Fibroblast of the aortic adventitia (primary cell): ENCODE measurements at regions not wholly inside any gene's neighbourhood (a gene's known extent, or its start where the extent isn't known, plus 50 kb on each side); places are given as distances from the start of the nearest gene placed in this dataset.

ENCODE experiments used
- DNase-seq: peaks from one replicate; pipeline ENCODE4 v3.0.0-alpha.2; 2010; ENCODE audit warnings: low read depth
- H3K4me3 ChIP-seq: 2 replicates; pipeline ENCODE4 v1.5.1; 2011; ENCODE audit warnings: low read depth, mild to moderate bottlenecking, control low read depth, low read length, moderate library complexity
- TF ChIP-seq, protein P1 (sequence below): IDR thresholded peaks from 2 replicates; pipeline ENCODE4 v1.5.1; 2011; ENCODE audit warnings: mild to moderate bottlenecking, low read length, control low read depth, inconsistent platforms; ENCODE audit not compliant: insufficient read depth

DNA sequence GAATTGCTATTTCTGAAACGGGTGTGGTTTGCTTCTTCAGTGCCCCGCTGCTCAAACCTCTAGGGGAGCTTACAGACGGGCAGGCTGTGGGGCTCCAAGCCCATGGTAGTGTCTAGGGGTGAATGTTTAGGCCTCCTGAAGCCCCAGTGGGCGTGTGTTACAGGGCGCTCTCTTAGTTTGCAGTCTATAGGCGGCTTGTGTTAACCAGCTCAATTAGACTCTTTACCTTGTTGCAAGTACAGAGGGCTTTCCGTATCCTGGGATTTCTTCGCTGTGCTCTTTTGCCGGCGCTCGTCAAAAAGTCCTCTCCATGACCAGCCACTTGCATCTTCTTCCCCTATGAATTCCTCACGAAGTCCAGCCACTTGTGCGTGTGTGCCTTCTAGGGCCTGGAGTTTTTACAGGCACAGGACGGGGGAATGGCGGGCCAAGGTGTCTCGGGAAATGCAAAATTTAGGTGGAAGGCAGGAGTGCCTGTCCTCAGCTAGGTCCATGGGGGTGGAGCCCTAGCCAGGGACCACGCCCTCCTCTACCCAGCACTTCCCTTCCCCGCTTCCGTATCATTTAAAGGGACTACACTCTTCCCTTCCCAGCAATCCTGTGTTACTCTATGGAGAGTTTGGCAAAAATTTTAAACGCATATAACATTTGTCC, 94.5 kb downstream of the HTR1B start:
- TF ChIP-seq, protein P1, sequence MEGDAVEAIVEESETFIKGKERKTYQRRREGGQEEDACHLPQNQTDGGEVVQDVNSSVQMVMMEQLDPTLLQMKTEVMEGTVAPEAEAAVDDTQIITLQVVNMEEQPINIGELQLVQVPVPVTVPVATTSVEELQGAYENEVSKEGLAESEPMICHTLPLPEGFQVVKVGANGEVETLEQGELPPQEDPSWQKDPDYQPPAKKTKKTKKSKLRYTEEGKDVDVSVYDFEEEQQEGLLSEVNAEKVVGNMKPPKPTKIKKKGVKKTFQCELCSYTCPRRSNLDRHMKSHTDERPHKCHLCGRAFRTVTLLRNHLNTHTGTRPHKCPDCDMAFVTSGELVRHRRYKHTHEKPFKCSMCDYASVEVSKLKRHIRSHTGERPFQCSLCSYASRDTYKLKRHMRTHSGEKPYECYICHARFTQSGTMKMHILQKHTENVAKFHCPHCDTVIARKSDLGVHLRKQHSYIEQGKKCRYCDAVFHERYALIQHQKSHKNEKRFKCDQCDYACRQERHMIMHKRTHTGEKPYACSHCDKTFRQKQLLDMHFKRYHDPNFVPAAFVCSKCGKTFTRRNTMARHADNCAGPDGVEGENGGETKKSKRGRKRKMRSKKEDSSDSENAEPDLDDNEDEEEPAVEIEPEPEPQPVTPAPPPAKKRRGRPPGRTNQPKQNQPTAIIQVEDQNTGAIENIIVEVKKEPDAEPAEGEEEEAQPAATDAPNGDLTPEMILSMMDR: no peak
- peak; percentile 45 for DNase-seq

DNA sequence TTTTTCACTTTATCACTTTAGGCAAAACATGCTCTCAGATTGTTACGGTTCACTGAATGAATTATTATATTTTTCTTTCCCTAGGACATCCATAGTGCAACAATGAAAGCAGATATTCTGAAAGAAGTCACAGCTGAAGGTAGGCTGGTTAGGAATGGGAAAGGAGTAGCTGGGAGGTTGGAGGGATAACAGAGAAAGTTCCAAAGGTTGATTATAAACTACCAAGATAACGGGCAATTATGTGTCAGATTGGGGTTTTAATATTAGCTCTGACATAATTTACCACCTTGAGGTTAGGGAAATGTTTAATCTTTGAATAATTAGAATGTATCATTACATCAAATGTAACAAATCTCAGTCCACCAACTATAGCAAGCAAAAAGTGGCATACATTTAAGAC, 96.5 kb downstream of the HTR1B start:
- TF ChIP-seq, protein P1: no peak
- no peak for DNase-seq
- no peak overlapping the region for H3K4me3 ChIP-seq

More for the DNA sequence above, 94.5 kb downstream of the HTR1B start:
- peak overlapping the region; percentile 64 for H3K4me3 ChIP-seq

DNA sequence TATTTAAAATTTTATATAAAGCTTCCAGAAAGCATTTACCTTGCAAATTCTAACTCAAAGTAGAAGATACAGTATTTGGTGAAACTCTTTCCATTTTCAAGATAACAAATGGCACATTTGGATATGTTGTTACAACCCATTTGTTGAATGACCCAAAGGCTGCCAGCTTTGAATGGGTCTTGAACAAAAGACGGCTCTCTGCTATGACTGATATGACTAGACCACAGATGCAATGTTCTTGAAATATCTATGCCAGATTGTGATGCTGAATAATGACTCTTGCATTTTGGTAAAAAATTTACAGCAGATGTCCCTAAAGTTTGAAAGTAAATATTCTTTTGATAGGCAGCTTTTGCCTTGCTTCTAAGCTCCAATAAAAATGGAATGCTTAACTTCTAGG, 99.6 kb downstream of the HTR1B start:
- TF ChIP-seq, protein P1: no peak
- DNase-seq: no peak
- H3K4me3 ChIP-seq: no peak overlapping the region

DNA sequence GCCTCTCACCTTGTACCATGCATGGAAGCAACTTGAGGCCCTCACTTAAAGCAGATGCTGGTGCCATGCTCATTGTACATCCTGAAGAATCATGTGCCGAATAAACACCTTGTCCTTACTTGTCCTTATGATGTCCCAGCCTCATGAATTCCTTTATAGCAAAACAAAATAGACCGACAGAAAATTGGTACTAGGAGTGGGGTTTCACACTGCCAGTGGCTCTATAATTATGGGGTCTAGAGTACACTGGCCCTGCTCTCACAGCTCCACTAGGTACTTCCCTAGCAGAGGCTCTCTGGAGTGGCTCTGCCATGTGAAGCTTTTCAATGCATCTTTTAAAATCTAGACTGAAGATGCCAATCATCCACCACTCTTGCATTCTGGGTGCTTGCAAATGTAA, 101.2 kb downstream of the HTR1B start:
- no peak for DNase-seq
- TF ChIP-seq, protein P1: no peak
- H3K4me3 ChIP-seq: no peak overlapping the region

DNA sequence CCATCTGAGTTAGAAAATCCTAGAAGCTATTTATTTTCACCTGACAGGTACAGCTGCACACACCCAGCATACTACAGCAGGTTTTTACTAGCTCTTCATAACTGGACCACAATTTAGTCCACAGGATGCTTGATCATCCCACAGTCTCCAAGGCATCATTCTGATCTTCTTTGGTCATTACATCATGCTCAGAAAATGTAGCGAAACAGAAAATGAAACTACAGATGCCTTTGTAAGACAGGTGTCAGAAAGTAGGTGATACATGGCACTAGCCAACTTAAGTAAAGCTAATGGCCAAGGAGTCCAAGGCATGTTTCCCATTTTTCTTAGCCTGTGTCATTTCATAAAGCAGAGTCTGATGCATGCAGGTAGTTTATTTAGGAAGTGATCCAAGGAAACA, 102.3 kb downstream of the HTR1B start:
- no peak overlapping the region for H3K4me3 ChIP-seq
- no peak for DNase-seq
- TF ChIP-seq, protein P1: no peak

DNA sequence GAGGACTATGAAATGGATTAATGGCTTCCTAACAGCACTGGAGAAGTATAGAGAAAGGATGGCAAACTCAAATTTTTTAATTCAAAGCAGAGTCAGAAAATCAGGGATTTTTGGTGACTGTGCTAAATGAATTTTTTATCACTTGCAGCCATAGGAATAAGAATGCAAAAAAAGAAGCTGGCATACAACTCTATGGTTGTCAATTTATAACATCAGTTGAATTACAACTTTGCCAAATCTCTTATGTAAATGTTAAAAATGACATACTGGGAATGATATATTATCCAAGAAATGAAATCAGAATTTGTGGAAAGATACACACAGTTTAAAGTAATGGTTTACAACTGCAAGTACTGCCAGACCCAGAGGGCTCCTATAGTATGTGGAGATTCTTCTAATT, 106.5 kb downstream of the HTR1B start:
- TF ChIP-seq, protein P1: no peak
- no peak for DNase-seq
- H3K4me3 ChIP-seq: no peak overlapping the region

DNA sequence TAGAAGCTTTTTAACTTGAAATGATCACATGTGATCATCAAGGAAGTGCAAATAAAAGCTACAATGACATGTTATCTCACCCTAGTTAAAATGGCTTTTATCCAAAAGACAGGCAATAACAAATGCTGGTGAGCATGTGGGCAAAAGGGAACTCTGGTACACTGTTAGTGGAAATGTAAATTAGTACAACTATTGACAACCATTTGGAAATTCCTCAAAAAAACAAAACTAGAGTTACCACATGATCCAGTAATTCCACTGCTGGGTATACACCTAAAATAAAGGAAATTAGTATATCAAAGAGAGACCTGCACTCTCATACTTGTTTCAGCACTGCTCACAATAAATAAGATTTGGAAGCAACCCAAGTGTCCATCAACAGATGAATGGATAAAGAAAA, 108.7 kb downstream of the HTR1B start:
- no peak overlapping the region for H3K4me3 ChIP-seq
- TF ChIP-seq, protein P1: no peak
- no peak for DNase-seq
